NCI-H1417 (cell line): ENCODE measurements at regions not wholly inside any gene's neighbourhood (a gene's known extent, or its start where the extent isn't known, plus 50 kb on each side); places are given as distances from the start of the nearest gene placed in this dataset.
"Not testable (repeated sequence)": the region's sequence is repeated elsewhere in the genome, so short reads cannot be mapped to it uniquely, and the experiment has no call there.

Source experiments
- DNase-seq, 3 experiments: peaks; one replicate each; lab custom pipeline; 2025; lab: John Stamatoyannopoulos, UW

DNA sequence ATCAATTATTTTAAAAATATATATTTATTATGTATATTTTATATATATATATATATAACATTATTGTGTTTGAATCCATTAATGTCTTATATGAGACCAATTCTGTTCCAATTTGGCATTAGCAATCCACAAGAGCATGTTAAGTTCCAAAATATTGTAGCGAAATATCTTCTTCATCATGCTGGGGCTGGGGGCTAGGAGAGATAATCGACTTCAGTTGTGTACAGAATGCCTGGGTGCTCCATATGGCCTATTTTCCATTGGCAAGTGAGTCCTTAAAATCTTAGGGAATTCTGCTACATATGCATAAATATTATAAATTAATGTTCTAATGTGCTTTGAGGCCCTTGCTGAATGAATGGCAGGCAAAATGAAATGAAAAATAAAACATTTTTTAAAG lies 117.7 kb downstream of the PCDH7 start:
- DNase-seq = no peak

- no peak for DNase-seq
Measured at GRCh38 chr4:30838331-30838730, 118.2 kb downstream of the PCDH7 start.

- DNase-seq = no peak
Measured at GRCh38 chr4:30839583-30840520, 119.7 kb downstream of the PCDH7 start.

DNA sequence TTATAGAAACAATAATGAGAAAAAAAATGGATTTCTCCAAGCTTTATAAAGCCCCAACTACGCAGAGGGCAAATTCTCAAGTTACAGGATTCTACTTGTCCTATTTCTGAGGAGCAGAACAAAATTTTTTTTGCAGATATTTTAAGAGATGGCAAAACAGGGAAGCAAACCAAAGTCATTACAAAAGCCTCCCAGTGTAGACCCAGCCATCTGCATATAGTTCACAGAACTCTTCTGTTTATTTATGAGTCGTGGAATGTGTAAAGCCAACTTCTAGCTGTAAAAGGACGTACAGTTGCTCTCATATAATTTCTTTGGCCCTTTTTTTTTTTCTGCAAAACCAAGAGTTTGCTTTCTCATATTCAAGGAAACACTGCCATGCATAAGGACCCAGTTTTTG lies 120.4 kb downstream of the PCDH7 start:
- DNase-seq = no peak

- no peak for DNase-seq
Measured at GRCh38 chr4:30842142-30842541, 122.0 kb downstream of the PCDH7 start.

DNA sequence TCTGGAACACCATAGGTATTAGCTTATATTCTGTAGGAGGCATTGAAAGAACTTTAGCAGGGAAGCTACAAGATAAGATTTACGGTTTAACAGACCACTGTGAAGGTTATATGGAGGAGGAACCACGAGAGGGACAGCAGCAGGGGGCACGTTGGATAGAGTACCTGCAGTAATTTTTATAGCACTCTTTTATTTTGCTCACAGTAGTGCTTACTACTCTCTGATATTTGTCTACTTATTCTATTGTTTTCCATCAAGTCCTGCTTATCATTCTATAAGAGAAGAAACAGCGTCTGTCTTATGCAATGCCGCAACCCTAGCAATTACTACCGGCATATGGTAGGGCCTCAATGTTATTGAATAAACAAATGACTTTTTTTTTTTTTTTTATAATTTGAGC lies 122.5 kb downstream of the PCDH7 start:
- no peak for DNase-seq

DNA sequence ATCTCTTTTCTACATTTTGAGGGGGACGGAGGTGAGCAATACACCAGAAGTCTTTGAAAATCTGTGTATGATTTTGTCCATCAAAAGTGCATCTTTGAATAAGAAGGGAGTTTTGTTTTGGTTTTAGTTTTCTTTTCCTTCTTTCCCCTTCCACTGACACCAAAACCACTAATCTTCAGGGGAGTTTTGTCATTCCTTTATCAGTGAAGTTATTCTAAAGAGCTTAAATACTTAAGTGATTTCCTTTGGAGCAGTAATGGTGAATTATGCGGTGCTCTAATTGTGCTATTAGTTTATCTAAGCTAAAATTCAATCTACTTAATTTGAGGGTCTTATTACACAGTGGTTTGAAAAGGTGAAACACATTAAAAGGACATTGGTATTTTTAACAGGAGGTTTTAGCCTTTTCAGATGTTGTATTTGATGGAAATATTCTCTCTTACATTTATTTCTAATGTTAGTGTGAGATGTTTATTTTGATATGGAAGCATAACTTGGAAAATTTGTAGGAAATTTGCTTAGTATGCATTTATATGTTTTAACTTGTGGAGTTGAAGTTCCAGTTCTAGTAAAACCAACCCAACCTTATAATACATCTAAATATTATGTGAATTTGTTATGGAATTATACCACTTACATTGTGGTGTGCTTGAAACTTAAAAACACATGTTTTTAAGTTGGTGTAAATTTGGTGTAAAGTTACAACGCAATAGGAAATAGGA lies 124.9 kb downstream of the PCDH7 start:
- DNase-seq = no peak

DNA sequence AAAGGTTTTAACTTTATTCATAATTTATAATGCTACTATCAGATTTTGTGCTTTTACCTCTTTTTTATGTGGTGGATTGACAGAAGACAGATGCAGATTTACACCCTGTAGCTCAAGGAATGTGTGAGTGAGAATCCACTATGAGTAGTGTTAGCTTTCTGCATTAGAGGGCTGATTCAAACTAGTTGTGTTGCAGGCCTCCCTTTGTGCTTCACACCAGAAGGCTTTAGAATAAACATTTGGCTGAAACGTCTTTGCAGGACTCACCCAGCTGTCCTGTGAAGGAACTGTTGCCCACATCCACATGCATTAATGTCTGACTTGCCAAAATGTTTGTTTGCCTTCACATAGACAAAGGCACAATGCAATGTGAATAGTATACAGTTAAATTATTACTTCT lies 127.0 kb downstream of the PCDH7 start:
- no peak for DNase-seq

- DNase-seq = no peak
Measured at GRCh38 chr4:30847958-30848357, 127.8 kb downstream of the PCDH7 start.

GRCh38 chr4:30854531-30854930 lies 134.4 kb downstream of the PCDH7 start:
- DNase-seq = no peak

DNA sequence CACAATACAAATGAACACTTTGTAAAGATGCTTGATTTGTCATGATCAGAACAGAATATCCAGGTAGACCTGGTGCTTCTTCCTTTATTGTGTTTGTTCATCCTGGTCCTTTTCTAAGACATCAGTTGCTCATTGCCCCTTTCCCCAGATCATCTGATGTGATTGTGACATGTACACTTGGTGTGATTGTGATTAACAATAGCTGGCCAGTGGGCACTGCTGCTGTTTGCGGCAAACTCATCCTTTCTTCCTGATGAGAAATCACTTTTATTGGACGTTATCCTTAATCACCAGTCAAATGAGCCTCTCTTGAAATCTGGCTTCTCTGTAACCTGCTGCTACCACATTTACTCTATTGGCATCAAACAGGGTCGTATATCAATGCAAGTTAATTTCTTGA lies 135.1 kb downstream of the PCDH7 start:
- no peak for DNase-seq

DNA sequence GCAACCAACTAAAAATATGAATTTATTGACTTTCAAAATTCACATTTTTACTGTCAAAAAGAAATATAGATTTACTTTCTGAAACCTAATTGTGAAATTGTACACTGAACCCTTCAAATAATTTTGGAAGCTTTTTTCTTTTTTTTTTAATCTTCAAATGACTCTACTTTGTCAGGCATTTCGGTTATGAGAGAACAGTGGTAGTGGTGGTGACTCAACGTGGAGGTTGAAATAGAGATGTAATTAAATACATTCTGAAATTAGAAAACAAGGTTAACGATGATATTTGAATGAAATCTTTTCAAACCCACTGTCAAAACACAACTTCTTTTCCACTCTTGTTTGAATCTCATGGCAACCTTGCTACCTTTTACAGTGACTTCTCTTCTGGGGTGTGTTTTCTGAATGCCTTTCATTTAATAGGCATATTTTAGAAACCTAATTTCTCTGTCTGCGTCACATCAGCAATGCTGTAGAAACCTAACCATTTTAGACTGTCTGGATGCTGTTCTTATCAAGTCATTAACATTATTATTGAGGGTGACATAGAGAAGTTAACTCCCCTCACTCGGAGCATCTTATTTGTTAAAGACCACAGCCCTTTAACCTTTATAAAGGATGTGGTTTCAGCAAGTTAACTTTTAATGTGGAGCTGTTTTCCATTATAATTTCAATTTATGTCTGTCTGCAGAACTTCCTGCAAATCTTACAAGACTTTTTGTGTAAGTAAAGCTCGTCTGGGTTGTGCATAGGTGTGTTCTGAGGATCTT lies 136.8 kb downstream of the PCDH7 start:
- no peak for DNase-seq

DNA sequence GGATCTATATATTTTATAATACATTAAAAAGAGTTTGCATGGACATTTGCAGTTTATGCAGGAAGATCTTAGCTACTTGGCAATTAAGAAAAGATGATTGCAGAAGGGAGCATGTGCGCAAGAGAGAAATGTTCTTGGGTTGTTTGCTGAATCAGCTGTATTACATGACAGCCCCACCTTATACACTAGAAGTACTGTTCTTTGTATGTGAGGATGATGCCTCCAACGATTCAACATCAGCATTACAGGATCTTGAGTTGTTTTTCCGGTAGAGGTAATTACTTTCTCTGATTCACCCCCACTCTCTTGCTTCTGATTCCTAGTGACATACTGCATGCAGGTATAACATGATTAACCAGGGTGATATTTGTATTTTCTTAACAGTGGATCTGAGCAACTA lies 140.8 kb downstream of the PCDH7 start:
- no peak for DNase-seq

DNA sequence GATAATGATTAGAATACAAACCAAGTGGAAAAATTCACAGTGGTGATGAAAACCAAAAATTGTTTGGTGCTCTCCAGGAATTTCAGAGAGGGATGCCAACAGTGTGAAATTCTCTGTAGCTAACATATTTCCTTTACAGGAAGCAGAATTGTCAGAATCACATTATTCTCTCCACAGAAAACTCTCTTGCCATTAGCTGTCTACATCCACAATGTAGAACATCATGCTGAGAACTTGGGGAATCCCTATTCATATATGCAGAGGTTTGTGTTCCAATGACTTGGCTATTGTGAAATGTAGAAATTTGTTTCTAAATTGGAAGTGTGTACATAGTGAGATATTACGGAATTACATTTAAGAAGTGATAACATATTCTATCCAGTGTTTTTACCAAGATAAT lies 142.0 kb downstream of the PCDH7 start:
- DNase-seq = no peak

- DNase-seq = no peak
Measured at GRCh38 chr4:30863021-30863420, 142.9 kb downstream of the PCDH7 start.

GRCh38 chr4:30865691-30866090 lies 145.5 kb downstream of the PCDH7 start:
- no peak for DNase-seq

- no peak for DNase-seq
Measured at GRCh38 chr4:30866346-30866745, 146.2 kb downstream of the PCDH7 start.

- DNase-seq = no peak
Measured at GRCh38 chr4:30866907-30867306, 146.7 kb downstream of the PCDH7 start.

DNA sequence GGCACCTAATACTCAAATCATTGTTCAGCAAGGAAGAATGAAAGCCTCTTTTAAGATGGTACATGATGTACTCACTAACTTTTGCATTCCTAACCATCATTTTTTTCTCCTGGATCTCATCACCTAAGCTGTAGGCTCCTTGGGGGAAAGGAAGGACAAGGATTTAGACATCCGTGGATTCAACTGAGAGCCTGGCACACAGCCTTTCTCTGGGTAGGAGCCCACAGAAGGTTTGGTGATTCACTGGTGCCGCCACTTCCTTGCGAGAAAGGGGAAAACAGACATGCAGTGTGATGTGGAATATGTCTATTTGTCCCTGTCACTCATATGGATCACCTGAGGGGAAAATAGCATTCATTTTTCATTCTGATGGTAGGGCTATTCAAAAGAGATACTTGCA lies 147.3 kb downstream of the PCDH7 start:
- no peak for DNase-seq

DNA sequence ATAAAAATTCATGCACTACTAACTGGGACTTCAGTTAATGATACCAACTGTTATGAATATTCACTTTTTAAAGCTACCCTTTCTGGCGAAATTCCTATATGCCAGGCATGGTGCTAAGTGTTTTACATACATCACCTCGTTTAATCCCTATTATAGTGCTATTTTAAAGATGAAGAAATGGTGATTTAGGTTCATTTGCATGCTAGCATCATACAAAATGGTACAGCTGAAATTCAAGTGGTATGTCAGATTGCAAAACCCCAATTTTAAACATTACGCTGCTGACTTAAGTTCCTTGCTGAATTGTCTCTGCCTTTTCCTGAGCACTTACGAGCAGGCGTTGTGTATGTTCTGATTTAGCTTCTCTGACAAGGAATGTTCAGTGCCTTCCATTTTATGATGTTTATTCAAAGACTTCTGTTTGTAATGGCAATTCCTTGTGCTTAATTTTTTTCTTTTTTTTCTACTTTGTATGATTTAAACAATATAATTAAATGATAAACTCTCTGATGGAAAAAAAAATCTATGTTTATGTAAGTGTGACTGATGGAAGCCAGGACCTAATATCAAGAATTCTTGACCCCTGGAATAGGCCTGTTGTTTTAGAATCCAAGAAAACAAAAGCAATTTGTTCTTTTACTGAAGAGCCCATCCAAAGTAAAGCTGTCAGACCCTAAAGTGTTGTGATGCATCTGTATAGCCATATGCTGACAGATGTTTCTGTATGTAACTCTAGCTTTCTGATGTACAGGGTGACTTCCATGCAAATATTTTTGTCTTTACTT lies 148.1 kb downstream of the PCDH7 start:
- no peak for DNase-seq

DNA sequence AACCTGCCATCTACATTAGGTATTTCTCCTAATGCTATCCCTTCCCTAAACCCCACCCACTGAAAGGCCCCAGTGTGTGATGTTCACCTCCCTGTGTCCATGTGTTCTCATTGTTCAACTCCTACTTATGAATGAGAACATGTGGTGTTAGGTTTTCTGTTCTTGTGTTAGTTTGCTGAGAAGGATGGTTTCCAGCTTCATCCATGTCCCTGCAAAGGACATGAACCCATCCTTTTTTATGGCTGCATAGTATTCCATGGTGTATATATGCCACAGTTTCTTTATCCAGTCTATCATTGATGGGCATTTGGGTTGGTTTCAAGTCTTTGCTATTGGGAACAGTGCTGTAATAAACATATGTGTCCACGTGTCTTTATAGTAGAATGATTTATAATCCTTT lies 149.2 kb downstream of the PCDH7 start:
- DNase-seq = not testable (repeated sequence)

GRCh38 chr4:30870513-30870912 lies 150.3 kb downstream of the PCDH7 start:
- DNase-seq = no peak
